ENCODE measurements at regions not wholly inside any gene's neighbourhood (a gene's known extent, or its start where the extent isn't known, plus 50 kb on each side); places are given as distances from the start of the nearest gene placed in this dataset.
"Not testable (repeated sequence)": the region's sequence is repeated elsewhere in the genome, so short reads cannot be mapped to it uniquely, and the experiment has no call there.

DNA sequence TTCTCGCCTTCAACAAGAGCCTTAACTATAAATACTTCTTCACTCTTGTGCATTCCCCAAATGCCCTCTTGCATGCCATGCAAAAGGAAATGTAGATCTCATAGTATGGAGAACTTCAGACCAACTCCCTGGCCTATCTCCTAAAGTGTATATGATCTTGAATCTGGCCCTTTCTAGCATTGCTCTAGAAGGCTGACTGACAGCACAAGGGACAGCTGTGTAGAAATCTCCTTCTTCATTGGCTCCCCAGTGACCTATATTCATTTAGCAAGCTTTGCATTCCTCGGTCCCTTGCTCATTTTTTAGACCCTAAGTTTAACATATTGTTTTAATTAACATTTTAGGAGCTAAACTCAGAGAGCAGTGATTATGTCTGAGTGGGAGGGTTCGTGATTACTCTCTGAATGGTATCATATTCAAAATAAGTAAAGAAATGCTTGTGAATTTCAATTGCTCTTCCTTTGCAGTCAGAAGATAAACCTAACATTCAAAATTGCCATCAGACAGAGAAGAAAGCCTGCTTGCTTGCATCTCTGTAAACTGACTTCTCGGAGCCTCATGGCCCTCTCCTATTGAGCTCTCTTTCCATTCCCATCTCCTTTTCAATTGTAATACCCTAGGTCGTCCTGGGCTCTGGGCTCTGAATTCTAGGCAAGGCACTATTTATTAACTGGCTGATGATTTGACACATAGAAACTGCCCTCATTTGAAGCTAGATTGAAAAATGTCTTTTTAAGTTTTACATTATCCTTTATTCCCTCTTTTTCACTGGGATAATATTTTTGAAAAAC lies 120.3 kb upstream of the PRKG2 start:
- H3K79me2 ChIP-seq: no peaks in the 10 kb centered on the region
- no peak overlapping the region for H3K4me3 ChIP-seq
- no peaks in the 10 kb centered on the region for H3K27me3 ChIP-seq
- no peaks in the 10 kb centered on the region for H3K9me3 ChIP-seq (ENCODE audit: low read depth)
- 65% methylated on average over 5 of the region's 5 CpGs for WGBS (ENCODE audit: low lambda C conversion rate, missing lambda C conversion rate)
- no peaks in the 10 kb centered on the region for H3K9me2 ChIP-seq (replicated peaks; ENCODE audit: insufficient read depth)
- no peaks in the 10 kb centered on the region for H4K20me1 ChIP-seq (ENCODE audit: insufficient read depth, poor library complexity, severe bottlenecking)
- H3K27ac ChIP-seq: no peak overlapping the region
- no peak overlapping the region for H2AFZ ChIP-seq
- H3K4me2 ChIP-seq: no peak overlapping the region
- no peak for DNase-seq (ENCODE audit: low spot score)
- H3K36me3 ChIP-seq (replicated peaks; ENCODE audit: insufficient read depth, low read depth): no peaks in the 10 kb centered on the region
- no peaks in the 10 kb centered on the region for H3K4me1 ChIP-seq (ENCODE audit: insufficient read depth)
- TF ChIP-seq EZH2 (IDR thresholded peaks at IDR 0.05; ENCODE audit: borderline replicate concordance) (no peak), EZH2phosphoT487 (IDR thresholded peaks at IDR 0.05; ENCODE audit: low read depth, severe bottlenecking, unreplicated experiment) (no peak)
- TF ChIP-seq, protein P1, sequence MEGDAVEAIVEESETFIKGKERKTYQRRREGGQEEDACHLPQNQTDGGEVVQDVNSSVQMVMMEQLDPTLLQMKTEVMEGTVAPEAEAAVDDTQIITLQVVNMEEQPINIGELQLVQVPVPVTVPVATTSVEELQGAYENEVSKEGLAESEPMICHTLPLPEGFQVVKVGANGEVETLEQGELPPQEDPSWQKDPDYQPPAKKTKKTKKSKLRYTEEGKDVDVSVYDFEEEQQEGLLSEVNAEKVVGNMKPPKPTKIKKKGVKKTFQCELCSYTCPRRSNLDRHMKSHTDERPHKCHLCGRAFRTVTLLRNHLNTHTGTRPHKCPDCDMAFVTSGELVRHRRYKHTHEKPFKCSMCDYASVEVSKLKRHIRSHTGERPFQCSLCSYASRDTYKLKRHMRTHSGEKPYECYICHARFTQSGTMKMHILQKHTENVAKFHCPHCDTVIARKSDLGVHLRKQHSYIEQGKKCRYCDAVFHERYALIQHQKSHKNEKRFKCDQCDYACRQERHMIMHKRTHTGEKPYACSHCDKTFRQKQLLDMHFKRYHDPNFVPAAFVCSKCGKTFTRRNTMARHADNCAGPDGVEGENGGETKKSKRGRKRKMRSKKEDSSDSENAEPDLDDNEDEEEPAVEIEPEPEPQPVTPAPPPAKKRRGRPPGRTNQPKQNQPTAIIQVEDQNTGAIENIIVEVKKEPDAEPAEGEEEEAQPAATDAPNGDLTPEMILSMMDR (IDR thresholded peaks at IDR 0.05; ENCODE audit: poor library complexity): no peak

DNA sequence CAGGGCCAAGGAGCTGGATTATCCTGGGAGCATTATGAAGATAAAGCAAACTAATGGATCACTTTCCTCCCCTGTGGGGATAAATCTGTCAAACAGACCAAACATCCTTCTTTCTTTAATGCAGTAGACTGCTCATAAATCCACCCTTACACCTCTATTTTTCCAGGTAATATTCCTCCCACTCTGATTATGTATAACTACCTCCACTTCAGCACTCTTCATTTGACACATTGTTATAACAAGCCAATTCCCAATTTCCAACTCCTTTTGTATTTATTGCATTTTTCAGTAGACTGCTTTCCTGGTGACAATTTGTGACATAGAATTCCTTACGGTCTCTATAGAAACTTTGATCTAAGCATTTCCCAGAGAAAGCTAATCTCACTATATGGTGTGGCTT lies 115.0 kb upstream of the PRKG2 start:
- Histone ChIP-seq H3K27me3 (no peaks in the 10 kb centered on the region), H3K9me3 (ENCODE audit: low read depth) (no peaks in the 10 kb centered on the region), H3K79me2 (no peaks in the 10 kb centered on the region), H3K4me3 (no peak overlapping the region), H2AFZ (no peak overlapping the region), H3K4me2 (no peak overlapping the region), H3K4me1 (ENCODE audit: insufficient read depth) (no peaks in the 10 kb centered on the region), H4K20me1 (ENCODE audit: insufficient read depth, poor library complexity, severe bottlenecking) (no peaks in the 10 kb centered on the region), H3K27ac (no peak overlapping the region), H3K9me2 (replicated peaks; ENCODE audit: insufficient read depth) (no peaks in the 10 kb centered on the region), H3K36me3 (replicated peaks; ENCODE audit: insufficient read depth, low read depth) (no peaks in the 10 kb centered on the region)
- 0% methylated on average over 1 of the region's 1 CpG for WGBS (ENCODE audit: low lambda C conversion rate, missing lambda C conversion rate)
- no peak for TF ChIP-seq EZH2 (IDR thresholded peaks at IDR 0.05; ENCODE audit: borderline replicate concordance)
- TF ChIP-seq, protein P1 (IDR thresholded peaks at IDR 0.05; ENCODE audit: poor library complexity): no peak
- TF ChIP-seq EZH2phosphoT487 (IDR thresholded peaks at IDR 0.05; ENCODE audit: low read depth, severe bottlenecking, unreplicated experiment): no peak
- no peak for DNase-seq (ENCODE audit: low spot score)

DNA sequence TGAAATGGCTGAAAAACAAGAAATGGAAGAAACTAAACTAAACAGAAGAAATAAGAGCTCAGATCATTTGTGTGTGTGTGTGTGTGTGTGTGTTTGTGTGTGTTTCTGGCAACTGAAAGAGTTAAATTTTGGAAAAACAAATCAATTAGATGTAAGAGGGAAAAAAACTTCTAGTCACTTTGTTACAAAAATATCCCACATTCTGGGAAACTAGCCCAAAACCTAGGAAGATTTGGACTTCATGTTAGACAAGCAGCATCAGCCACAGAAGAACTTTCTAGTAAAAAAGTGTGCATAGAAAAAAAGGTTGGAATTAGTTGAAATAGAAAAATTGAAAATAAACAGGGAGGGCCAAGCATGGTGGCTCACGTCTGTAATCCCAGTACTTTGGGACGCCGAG lies 111.6 kb upstream of the PRKG2 start:
- TF ChIP-seq EZH2 (IDR thresholded peaks at IDR 0.05; ENCODE audit: borderline replicate concordance): no peak
- TF ChIP-seq EZH2phosphoT487 (IDR thresholded peaks at IDR 0.05; ENCODE audit: low read depth, severe bottlenecking, unreplicated experiment): no peak
- TF ChIP-seq, protein P1 (IDR thresholded peaks at IDR 0.05; ENCODE audit: poor library complexity): no peak
- Histone ChIP-seq H3K4me1 (ENCODE audit: insufficient read depth) (no peaks in the 10 kb centered on the region), H3K79me2 (no peaks in the 10 kb centered on the region), H3K9me3 (ENCODE audit: low read depth) (no peaks in the 10 kb centered on the region), H3K27me3 (no peaks in the 10 kb centered on the region), H4K20me1 (ENCODE audit: insufficient read depth, poor library complexity, severe bottlenecking) (no peaks in the 10 kb centered on the region), H3K4me2 (no peak overlapping the region), H2AFZ (no peak overlapping the region), H3K36me3 (replicated peaks; ENCODE audit: insufficient read depth, low read depth) (no peaks in the 10 kb centered on the region), H3K27ac (peak overlapping the region; percentile 10), H3K9me2 (replicated peaks; ENCODE audit: insufficient read depth) (no peaks in the 10 kb centered on the region), H3K4me3 (no peak overlapping the region)
- 95% methylated on average over 3 of the region's 3 CpGs for WGBS (ENCODE audit: low lambda C conversion rate, missing lambda C conversion rate)
- no peak for DNase-seq (ENCODE audit: low spot score)

DNA sequence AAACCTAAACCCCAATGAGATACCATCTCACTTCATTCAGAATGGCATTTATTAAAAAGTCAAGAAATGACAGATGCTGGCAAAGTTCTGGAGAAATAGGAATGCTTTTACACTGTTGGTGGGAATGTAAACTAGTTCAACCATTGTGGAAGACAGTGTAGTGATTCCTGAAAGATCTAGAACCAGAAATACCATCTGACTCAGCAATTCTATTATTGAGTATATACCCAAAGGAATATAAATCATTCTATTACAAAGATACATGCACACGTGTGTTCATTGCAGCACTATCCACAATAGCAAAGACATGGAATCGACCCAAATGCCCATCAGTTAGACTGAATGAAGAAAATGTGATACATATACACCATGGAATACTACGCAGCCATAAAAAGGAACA lies 109.6 kb upstream of the PRKG2 start:
- not testable (repeated sequence) for H3K36me3 ChIP-seq (replicated peaks; ENCODE audit: insufficient read depth, low read depth); H3K4me2 ChIP-seq; H3K9me2 ChIP-seq (replicated peaks; ENCODE audit: insufficient read depth); H3K79me2 ChIP-seq; H3K4me1 ChIP-seq (ENCODE audit: insufficient read depth); H4K20me1 ChIP-seq (ENCODE audit: insufficient read depth, poor library complexity, severe bottlenecking); H3K27ac ChIP-seq; H3K4me3 ChIP-seq; H2AFZ ChIP-seq; H3K27me3 ChIP-seq; H3K9me3 ChIP-seq (ENCODE audit: low read depth); DNase-seq (ENCODE audit: low spot score)
- 89% methylated on average over 3 of the region's 3 CpGs for WGBS (ENCODE audit: low lambda C conversion rate, missing lambda C conversion rate)
